Astrocyte of the spinal cord (primary cell): ENCODE measurements at regions not wholly inside any gene's neighbourhood (a gene's known extent, or its start where the extent isn't known, plus 50 kb on each side); places are given as distances from the start of the nearest gene placed in this dataset.

Experiments
- DNase-seq: peaks from one replicate; pipeline ENCODE4 v3.0.0; 2011; ENCODE audit warnings: low read depth, low spot score
- H3K4me3 ChIP-seq: 2 replicates; pipeline ENCODE4 v1.5.1; 2011; ENCODE audit warnings: low read depth, mild to moderate bottlenecking, low read length, moderate library complexity
- in situ Hi-C: cut with HindIII; loops from 2 replicates; pipeline ENCODE4 v1.10.0; 2017; ENCODE audit warnings: low sequenced_read_pairs
- TF ChIP-seq, protein P1 (sequence below): IDR thresholded peaks from 2 replicates; pipeline ENCODE4 v1.5.1; 2012; ENCODE audit warnings: low read depth, mild to moderate bottlenecking, low read length, inconsistent platforms

DNA sequence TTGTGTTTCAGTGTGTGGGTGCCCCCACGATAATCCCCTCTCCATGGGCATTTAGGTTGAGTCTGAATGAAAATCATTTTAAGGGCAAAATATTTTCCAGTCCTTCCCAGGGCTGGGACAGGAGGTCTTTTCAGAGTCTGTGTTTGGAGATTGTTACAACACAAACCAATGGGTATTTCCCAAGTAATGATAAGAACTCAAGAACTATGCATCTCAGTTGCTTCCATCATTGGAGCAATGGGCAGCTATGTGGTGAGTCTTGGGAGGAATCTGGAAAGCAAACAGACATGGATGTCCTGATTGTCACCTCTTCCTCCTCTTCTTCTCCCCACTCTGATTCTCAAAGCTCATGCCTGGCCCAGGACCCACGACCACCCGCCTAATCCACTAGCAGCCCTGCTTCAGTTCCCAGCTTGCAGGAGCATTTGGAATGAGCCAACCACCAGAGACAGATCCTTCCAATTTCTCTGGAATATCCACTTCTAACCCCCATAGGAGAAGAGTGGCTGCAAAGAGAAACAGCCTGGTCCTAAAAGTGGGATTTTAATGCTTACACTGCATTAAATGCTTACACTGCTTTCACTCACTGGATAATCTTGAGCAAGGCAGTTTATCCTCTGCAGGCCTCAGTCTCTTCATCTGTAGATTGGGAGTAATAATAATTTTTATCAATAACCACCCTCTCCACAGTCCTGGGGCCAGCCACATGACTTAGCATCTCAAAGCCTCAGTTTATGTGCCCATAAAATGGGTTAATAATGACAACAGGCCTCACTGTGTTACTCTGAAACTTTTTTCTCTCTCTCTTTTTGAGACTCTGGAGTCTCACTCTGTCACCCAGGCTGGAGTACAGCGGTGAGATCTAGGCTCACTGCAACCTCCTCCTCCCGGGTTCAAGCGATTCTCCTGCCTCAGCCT, 404.3 kb downstream of the MN1 start:
- no peak overlapping the region for H3K4me3 ChIP-seq
- no peak for DNase-seq
- in situ Hi-C loops, result no loop called here
- TF ChIP-seq, protein P1, sequence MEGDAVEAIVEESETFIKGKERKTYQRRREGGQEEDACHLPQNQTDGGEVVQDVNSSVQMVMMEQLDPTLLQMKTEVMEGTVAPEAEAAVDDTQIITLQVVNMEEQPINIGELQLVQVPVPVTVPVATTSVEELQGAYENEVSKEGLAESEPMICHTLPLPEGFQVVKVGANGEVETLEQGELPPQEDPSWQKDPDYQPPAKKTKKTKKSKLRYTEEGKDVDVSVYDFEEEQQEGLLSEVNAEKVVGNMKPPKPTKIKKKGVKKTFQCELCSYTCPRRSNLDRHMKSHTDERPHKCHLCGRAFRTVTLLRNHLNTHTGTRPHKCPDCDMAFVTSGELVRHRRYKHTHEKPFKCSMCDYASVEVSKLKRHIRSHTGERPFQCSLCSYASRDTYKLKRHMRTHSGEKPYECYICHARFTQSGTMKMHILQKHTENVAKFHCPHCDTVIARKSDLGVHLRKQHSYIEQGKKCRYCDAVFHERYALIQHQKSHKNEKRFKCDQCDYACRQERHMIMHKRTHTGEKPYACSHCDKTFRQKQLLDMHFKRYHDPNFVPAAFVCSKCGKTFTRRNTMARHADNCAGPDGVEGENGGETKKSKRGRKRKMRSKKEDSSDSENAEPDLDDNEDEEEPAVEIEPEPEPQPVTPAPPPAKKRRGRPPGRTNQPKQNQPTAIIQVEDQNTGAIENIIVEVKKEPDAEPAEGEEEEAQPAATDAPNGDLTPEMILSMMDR, result no peak

DNA sequence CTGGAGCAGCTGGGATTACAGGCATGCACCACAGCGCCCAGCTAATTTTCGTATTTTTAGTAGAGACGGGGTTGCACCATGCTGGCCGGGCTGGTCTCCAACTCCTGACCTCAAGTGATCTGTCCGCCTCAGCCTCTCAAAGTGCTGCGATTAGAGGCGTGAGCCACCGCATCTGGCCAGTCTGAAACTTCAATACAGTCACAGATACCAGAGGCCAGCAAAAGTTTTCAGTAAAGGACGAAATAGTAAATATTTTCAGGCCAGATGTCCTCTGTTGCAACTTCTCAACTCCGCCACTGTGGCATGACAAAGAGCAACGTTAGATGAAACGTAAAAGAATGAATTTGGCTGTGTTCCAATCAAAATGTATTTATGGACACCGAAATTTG, 403.6 kb downstream of the MN1 start:
- DNase-seq, result no peak
- TF ChIP-seq, protein P1, result no peak
- in situ Hi-C loops, result no loop called here
- no peak overlapping the region for H3K4me3 ChIP-seq

DNA sequence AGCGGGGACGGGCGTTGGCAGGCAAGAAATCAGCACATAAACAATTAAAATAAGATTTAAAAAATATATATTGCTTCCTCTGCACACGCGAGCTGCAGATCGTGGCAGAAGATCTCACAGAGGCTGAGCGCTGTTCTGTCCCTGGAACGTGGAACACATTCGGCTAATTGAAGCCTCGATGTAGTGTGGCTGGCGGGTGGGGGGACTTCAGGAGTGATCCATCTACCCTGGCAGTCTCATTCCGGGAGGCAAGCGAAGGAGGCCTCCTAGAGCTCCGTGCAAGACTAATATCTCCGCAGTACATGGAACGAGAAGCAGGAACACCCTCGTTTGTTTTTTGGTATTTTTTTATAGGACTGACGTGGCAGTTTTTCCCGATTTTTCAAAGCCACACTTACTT, 402.4 kb downstream of the MN1 start:
- DNase-seq, result no peak
- H3K4me3 ChIP-seq, result no peak overlapping the region
- in situ Hi-C loops, result no loop called here
- TF ChIP-seq, protein P1, result no peak

DNA sequence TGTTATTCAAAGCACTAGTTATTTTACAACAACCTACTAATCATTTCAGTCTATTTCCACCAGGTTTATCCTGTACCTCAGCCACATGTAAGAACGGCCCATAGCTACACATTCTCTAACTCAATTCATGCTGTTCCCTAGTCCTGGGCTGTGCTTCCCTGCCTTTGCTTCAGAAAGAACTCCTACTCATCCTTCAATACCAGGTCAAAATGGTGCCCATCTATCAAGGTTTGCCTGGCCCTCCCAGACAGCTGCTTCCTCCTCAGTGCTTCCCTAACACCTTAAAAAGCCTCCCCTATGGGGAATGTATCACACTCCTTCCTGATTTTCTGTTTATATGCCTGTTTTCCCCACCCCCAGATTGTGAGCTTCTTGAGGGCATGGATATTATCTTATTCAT, 400.7 kb downstream of the MN1 start:
- DNase-seq, result no peak
- in situ Hi-C loops, result no loop called here

DNA sequence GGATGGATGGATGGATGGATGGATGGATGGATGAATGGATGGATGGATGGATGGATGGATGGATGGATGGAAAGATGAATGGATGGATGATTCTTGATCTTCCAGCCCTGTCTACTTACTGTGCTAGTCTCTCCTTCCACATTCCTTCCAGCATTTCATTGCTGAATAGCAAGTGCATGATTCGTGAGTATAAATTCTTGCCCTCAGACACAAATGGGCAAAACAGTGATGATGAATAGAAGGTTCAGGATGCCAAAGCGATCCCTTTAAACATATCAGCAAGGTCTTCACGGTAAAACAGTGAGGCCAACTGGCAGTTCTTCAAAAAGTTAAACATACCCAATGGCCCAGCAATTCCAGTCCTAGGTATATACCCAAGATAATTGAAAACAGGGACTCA, 400.2 kb downstream of the MN1 start:
- DNase-seq, result no peak
- H3K4me3 ChIP-seq, result no peak overlapping the region
- in situ Hi-C loops, result no loop called here
- TF ChIP-seq, protein P1, result no peak

More for the DNA sequence above, 400.7 kb downstream of the MN1 start:
- TF ChIP-seq, protein P1, result no peak
- H3K4me3 ChIP-seq, result no peak overlapping the region

DNA sequence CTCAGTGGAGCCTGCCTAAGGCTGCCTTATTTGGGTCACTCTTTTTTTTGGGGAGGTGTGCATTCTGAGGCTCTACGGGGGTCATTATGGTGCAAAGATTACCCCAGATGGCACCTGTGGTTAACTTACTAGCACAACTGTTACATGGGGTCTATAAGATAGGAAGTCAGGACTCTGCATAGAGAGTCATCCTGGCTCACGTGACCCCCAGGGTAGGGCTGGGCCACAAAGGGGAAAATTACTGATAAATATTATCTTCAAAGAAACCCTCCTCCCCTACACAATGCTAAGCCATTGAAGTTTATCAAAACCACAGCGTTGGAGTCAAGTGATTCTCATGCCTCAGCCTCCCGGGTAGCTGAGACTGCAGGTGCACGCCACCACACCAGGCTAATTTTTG, 397.1 kb downstream of the MN1 start:
- in situ Hi-C loops, result no loop called here
- H3K4me3 ChIP-seq, result no peak overlapping the region
- DNase-seq, result no peak
- TF ChIP-seq, protein P1, result no peak
